ENCODE measurements at regions not wholly inside any gene's neighbourhood (a gene's known extent, or its start where the extent isn't known, plus 50 kb on each side); places are given as distances from the start of the nearest gene placed in this dataset.
"Not testable (repeated sequence)": the region's sequence is repeated elsewhere in the genome, so short reads cannot be mapped to it uniquely, and the experiment has no call there.

DNA sequence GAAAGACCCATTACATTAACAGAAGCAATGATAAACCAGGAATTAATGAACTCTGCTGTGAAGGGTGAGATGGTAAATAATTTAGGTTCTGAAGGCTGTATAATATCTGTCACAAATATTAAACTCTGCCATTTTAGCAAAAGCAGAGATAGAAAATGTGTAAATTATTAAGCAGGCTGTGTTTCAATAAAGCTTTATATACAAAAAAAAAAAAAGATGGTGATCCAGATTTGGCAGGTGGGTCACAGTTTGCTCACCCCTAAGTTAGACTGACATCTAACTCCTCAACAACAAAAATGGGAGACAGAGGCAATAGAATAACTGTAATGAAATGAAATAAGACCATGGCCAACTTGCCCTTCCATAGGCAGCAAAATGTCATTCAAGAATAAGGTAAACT is 157.3 kb upstream of the FANCL start:
- Mint-ChIP-seq H3K9me3 (peaks cover 27% of the 10 kb centered on the region), H3K36me3 (no peaks in the 10 kb centered on the region), H3K27ac (no peak overlapping the region), H3K27me3 (ENCODE audit: low read depth) (no peaks in the 10 kb centered on the region), H3K4me1 (peaks cover 4% of the 10 kb centered on the region), H3K4me3 (no peak overlapping the region)
- no peak for DNase-seq (ENCODE audit: low spot score in 2 of 2, unreplicated experiment in 2 of 2)
- TF ChIP-seq, protein P1, sequence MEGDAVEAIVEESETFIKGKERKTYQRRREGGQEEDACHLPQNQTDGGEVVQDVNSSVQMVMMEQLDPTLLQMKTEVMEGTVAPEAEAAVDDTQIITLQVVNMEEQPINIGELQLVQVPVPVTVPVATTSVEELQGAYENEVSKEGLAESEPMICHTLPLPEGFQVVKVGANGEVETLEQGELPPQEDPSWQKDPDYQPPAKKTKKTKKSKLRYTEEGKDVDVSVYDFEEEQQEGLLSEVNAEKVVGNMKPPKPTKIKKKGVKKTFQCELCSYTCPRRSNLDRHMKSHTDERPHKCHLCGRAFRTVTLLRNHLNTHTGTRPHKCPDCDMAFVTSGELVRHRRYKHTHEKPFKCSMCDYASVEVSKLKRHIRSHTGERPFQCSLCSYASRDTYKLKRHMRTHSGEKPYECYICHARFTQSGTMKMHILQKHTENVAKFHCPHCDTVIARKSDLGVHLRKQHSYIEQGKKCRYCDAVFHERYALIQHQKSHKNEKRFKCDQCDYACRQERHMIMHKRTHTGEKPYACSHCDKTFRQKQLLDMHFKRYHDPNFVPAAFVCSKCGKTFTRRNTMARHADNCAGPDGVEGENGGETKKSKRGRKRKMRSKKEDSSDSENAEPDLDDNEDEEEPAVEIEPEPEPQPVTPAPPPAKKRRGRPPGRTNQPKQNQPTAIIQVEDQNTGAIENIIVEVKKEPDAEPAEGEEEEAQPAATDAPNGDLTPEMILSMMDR (IDR thresholded peaks at IDR 0.05; ENCODE audit: unreplicated experiment), result no peak

DNA sequence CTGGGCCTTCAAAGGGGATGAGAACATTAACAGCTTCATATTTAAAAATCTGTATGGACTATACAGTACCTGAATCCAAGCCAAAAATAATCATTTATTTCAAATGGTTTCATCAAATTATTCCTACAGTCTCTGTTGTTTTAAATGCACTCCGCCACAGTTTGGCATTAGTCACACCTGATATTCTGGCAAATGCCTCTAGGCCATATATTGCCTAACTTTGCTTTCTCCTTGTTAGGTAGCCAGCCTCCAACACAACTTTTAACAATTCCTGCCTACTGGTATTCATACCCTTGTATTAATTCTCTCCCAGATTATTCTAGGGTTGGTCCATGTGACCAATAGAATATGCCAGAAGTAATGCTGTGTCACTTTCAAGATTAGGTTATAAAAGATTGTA is 146.6 kb upstream of the FANCL start:
- no peaks in the 10 kb centered on the region for H3K36me3 Mint-ChIP-seq
- peaks cover 3% of the 10 kb centered on the region for H3K9me3 Mint-ChIP-seq
- H3K4me3 Mint-ChIP-seq, result no peak overlapping the region
- H3K27ac Mint-ChIP-seq, result no peak overlapping the region
- no peaks in the 10 kb centered on the region for H3K27me3 Mint-ChIP-seq (ENCODE audit: low read depth)
- H3K4me1 Mint-ChIP-seq, result no peaks in the 10 kb centered on the region
- DNase-seq (ENCODE audit: low spot score in 2 of 2, unreplicated experiment in 2 of 2), result no peak
- TF ChIP-seq, protein P1 (IDR thresholded peaks at IDR 0.05; ENCODE audit: unreplicated experiment), result no peak

DNA sequence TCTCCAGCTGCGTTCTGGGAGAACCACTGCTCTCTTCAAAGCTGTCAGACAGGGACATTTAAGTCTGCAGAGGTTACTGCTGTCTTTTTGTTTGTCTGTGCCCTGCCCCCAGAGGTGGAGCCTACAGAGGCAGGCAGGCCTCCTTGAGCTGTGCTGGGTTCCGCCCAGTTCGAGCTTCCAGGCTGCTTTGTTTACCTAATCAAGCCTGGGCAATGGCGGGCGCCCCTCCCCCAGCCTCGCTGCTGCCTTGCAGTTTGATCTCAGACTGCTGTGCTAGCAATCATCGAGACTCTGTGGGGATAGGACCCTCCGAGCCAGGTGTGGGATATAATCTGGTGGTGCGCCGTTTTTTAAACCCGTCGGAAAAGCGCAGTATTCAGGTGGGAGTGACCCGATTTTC is 145.8 kb upstream of the FANCL start:
- H3K36me3 Mint-ChIP-seq; DNase-seq (ENCODE audit: low spot score in 2 of 2, unreplicated experiment in 2 of 2); H3K27me3 Mint-ChIP-seq (ENCODE audit: low read depth); H3K27ac Mint-ChIP-seq; H3K9me3 Mint-ChIP-seq; H3K4me1 Mint-ChIP-seq; H3K4me3 Mint-ChIP-seq: not testable (repeated sequence)

DNA sequence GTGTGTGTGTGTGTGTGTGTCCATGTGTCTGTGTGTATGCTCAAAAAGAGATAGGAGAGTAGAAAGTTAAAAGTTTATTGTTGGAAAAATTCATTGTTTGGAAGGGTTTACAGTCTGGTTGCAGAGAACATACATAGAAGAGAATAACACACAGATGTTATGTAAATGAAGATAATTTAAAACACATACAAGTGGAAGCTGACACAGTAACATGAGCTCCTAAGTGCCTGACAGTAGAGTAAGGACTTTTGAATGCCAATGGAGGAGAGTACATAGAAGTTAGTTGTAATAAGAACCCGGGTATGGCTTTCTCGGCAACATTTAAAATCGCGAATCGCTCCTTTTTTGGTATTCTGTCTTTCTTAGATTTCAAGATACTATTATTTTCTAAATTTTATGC is 137.0 kb upstream of the FANCL start:
- H3K9me3 Mint-ChIP-seq, result peaks cover 9% of the 10 kb centered on the region
- no peak overlapping the region for H3K4me3 Mint-ChIP-seq
- H3K27me3 Mint-ChIP-seq (ENCODE audit: low read depth), result no peaks in the 10 kb centered on the region
- no peaks in the 10 kb centered on the region for H3K4me1 Mint-ChIP-seq
- H3K27ac Mint-ChIP-seq, result no peak overlapping the region
- no peak for DNase-seq (ENCODE audit: low spot score in 2 of 2, unreplicated experiment in 2 of 2)
- TF ChIP-seq, protein P1 (IDR thresholded peaks at IDR 0.05; ENCODE audit: unreplicated experiment), result no peak
- H3K36me3 Mint-ChIP-seq, result no peaks in the 10 kb centered on the region

DNA sequence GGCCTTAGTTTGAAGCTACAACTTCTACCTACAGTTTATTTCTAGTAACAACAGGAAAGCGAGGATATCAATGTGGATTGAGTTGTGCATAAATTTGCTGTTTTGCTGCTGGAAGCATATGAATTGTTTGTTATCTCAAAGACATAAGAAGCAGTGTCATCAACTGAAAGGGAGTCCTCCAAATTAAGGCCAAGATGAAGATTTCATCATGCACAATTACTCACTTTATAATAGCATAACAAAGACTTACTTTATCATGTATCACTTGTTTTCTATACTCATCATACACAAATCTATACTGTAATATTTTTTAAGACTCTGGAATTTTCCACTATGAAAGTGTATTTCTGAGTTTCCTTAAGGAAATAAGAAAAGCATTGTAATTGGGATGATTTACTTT is 136.1 kb upstream of the FANCL start:
- Mint-ChIP-seq H3K27ac (no peak overlapping the region), H3K4me3 (no peak overlapping the region), H3K27me3 (ENCODE audit: low read depth) (no peaks in the 10 kb centered on the region)

DNA sequence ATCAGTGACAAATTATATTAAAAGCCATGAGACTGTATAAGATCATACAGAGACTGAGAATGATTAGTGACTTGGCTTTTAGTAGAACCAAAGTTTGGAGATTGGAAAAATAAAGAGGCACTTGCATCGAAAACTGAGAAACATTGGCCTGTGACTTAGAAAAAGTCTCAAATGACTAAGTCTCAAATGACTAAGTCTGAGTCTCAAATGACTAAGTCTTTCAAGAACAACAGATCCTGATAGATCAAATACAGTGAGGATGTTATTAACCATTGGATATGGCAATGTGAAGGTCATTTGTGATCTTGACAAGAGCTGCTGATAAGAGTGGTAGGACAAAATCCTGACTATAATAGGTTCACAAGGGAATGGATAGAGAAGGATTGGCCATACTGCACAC is 135.5 kb upstream of the FANCL start:
- TF ChIP-seq, protein P1 (IDR thresholded peaks at IDR 0.05; ENCODE audit: unreplicated experiment), result no peak
- no peaks in the 10 kb centered on the region for H3K36me3 Mint-ChIP-seq
- DNase-seq (ENCODE audit: low spot score in 2 of 2, unreplicated experiment in 2 of 2), result no peak
- no peak overlapping the region for H3K4me3 Mint-ChIP-seq
- H3K27me3 Mint-ChIP-seq (ENCODE audit: low read depth), result no peaks in the 10 kb centered on the region
- H3K9me3 Mint-ChIP-seq, result peaks cover 11% of the 10 kb centered on the region
- no peaks in the 10 kb centered on the region for H3K4me1 Mint-ChIP-seq
- H3K27ac Mint-ChIP-seq, result no peak overlapping the region

More for the DNA sequence above, 136.1 kb upstream of the FANCL start:
- TF ChIP-seq, protein P1 (IDR thresholded peaks at IDR 0.05; ENCODE audit: unreplicated experiment), result no peak
- no peaks in the 10 kb centered on the region for H3K4me1 Mint-ChIP-seq
- no peaks in the 10 kb centered on the region for H3K36me3 Mint-ChIP-seq
- peaks cover 11% of the 10 kb centered on the region for H3K9me3 Mint-ChIP-seq
- DNase-seq (ENCODE audit: low spot score in 2 of 2, unreplicated experiment in 2 of 2), result no peak

Measured in mesothelial cell of epicardium (in vitro differentiated cells).